Esophagus muscularis mucosa (tissue), 4 donors: ENCODE measurements at regions not wholly inside any gene's neighbourhood (a gene's known extent, or its start where the extent isn't known, plus 50 kb on each side); places are given as distances from the start of the nearest gene placed in this dataset.

Experiments
- CTCF ChIP-seq, 3 experiments: fragments of 200-600 bp in 2 of 3; fragments of 450-650 bp in 1 of 3; sonication (generic) in 2 of 3; IDR thresholded peaks; one replicate each; pipeline ENCODE4 v1.5.1; 2017 to 2019; ENCODE audit warnings: antibody characterized with exemption in 3 of 3, mild to moderate bottlenecking in 2 of 3, moderate library complexity in 1 of 3
- EP300 ChIP-seq: sonication (generic); formaldehyde crosslinking; IDR thresholded peaks from one replicate; pipeline ENCODE4 v1.6.1; 2017; ENCODE audit warnings: antibody characterized with exemption
- POLR2AphosphoS5 ChIP-seq, 2 donors: sonication (generic); formaldehyde crosslinking; IDR thresholded peaks; one replicate each; pipeline ENCODE4 v1.6.1; 2017; ENCODE audit warnings: antibody characterized with exemption in 2 of 2

- TF ChIP-seq POLR2AphosphoS5 (IDR thresholded peaks at IDR 0.05) (no peak), EP300 (no peak), CTCF (IDR thresholded peaks at IDR 0.05) (no peak)
These were observed 243.5 kb upstream of the SLCO3A1 start for GRCh38 chr15:91609966-91610365.
